T-helper 2 cell treated with Interferon-gamma antibody and Interleukin-4, amounts not matched to agents 100 ng/mL and 5 ng/mL, for 36 hours (primary cell): ENCODE measurements at regions not wholly inside any gene's neighbourhood (a gene's known extent, or its start where the extent isn't known, plus 50 kb on each side); places are given as distances from the start of the nearest gene placed in this dataset.

ENCODE experiments used
- intact Hi-C: fragments of 100-400 bp; cut with micrococcal nuclease; formaldehyde crosslinking; loops from one replicate; pipeline ENCODE4 v1.15.1; 2023

GRCh38 chr4:170651786-170652185, 562.0 kb upstream of the AADAT start:
- intact Hi-C loops, result no loop called here

GRCh38 chr4:170627418-170627817, 537.7 kb upstream of the AADAT start:
- intact Hi-C loops, result no loop called here

GRCh38 chr4:170623899-170624298, 534.1 kb upstream of the AADAT start:
- intact Hi-C loops, result no loop called here

GRCh38 chr4:170610434-170610833, 520.7 kb upstream of the AADAT start:
- intact Hi-C loops, result no loop called here

GRCh38 chr4:170599894-170600293, 510.1 kb upstream of the AADAT start:
- intact Hi-C loops, result no loop called here

- intact Hi-C loops, result no loop called here
Measured at GRCh38 chr4:170591076-170591475, 501.3 kb upstream of the AADAT start.

GRCh38 chr4:170589597-170590191, 499.9 kb upstream of the AADAT start:
- intact Hi-C loops, result no loop called here

GRCh38 chr4:170581969-170582368, 492.2 kb upstream of the AADAT start:
- intact Hi-C loops, result no loop called here

- intact Hi-C loops, result no loop called here
Measured at GRCh38 chr4:170581322-170581721, 491.6 kb upstream of the AADAT start.

GRCh38 chr4:170580651-170581050, 490.9 kb upstream of the AADAT start:
- intact Hi-C loops, result no loop called here

- intact Hi-C loops, result no loop called here
Measured at GRCh38 chr4:170538821-170539473, 449.2 kb upstream of the AADAT start.

- intact Hi-C loops, result no loop called here
Measured at GRCh38 chr4:170529748-170530722, 440.3 kb upstream of the AADAT start.

GRCh38 chr4:170526471-170526870, 436.7 kb upstream of the AADAT start:
- intact Hi-C loops, result no loop called here

GRCh38 chr4:170522427-170522970, 432.7 kb upstream of the AADAT start:
- intact Hi-C loops, result no loop called here

- intact Hi-C loops, result no loop called here
Measured at GRCh38 chr4:170497689-170498088, 407.9 kb upstream of the AADAT start.

GRCh38 chr4:170497112-170497511, 407.4 kb upstream of the AADAT start:
- intact Hi-C loops, result no loop called here

- intact Hi-C loops, result loop anchor here (5.0 kb wide), 1 partner anchor 1580 kb away; no protein-coding TSS in a partner anchor
Measured at GRCh38 chr4:170491981-170492380, 402.2 kb upstream of the AADAT start.

GRCh38 chr4:170476351-170476750, 386.6 kb upstream of the AADAT start:
- intact Hi-C loops, result no loop called here

GRCh38 chr4:170465429-170465828, 375.7 kb upstream of the AADAT start:
- intact Hi-C loops, result no loop called here

GRCh38 chr4:170464614-170465197, 374.9 kb upstream of the AADAT start:
- intact Hi-C loops, result no loop called here

GRCh38 chr4:170446782-170447181, 357.0 kb upstream of the AADAT start:
- intact Hi-C loops, result no loop called here
